ENCODE measurements at regions not wholly inside any gene's neighbourhood (a gene's known extent, or its start where the extent isn't known, plus 50 kb on each side); places are given as distances from the start of the nearest gene placed in this dataset.
A peak's percentile ranks its signal among the peaks of the same experiment; 100 is the strongest.

GRCh38 chr13:50380905-50381304 is 365.7 kb downstream of the KCNRG start:
- intact Hi-C loops (cut with micrococcal nuclease), result no loop called here
- DNase-seq, result no peak
- Mint-ChIP-seq H3K27me3 (ENCODE audit: low read depth in 2 of 2) (peaks cover 0 to 7% of the 10 kb centered on the region in 2 donors), H3K36me3 (peaks cover 28% of the 10 kb centered on the region), H3K27ac (no peak overlapping the region), H3K4me3 (no peak overlapping the region), H3K9me3 (peaks cover 0 to 9% of the 10 kb centered on the region in 2 donors), H3K4me1 (peaks cover 10 to 16% of the 10 kb centered on the region in 2 donors)
- ATAC-seq, result no peak
- peaks cover 8% of the 10 kb centered on the region for H3K4me1 ChIP-seq (ENCODE audit: control insufficient read depth, insufficient read depth, low read length)
- H3K9me3 ChIP-seq (ENCODE audit: control insufficient read depth, insufficient read depth, low read length), result peaks cover 11% of the 10 kb centered on the region
- H3K27ac ChIP-seq (ENCODE audit: low read length), result no peak overlapping the region
- no peaks in the 10 kb centered on the region for H3K36me3 ChIP-seq (ENCODE audit: control insufficient read depth, insufficient read depth, low read length)
- H3K4me3 ChIP-seq (ENCODE audit: low read length), result no peak overlapping the region
- no peak for TF ChIP-seq CTCF (IDR thresholded peaks at IDR 0.05)
- no peaks in the 10 kb centered on the region for H3K27me3 ChIP-seq (ENCODE audit: control insufficient read depth, insufficient read depth, low read length)

- H3K27ac Mint-ChIP-seq, result no peak overlapping the region
- H3K4me3 Mint-ChIP-seq, result no peak overlapping the region
- Histone ChIP-seq H3K4me1 (ENCODE audit: control insufficient read depth, insufficient read depth, low read length) (peaks cover 12% of the 10 kb centered on the region), H3K27me3 (ENCODE audit: control insufficient read depth, insufficient read depth, low read length) (no peaks in the 10 kb centered on the region), H3K4me3 (ENCODE audit: low read length) (no peak overlapping the region), H3K9me3 (ENCODE audit: control insufficient read depth, insufficient read depth, low read length) (peaks cover 11% of the 10 kb centered on the region), H3K36me3 (ENCODE audit: control insufficient read depth, insufficient read depth, low read length) (no peaks in the 10 kb centered on the region), H3K27ac (ENCODE audit: low read length) (no peak overlapping the region)
- H3K4me1 Mint-ChIP-seq, result peaks cover 19 to 20% of the 10 kb centered on the region in 2 donors
- peaks cover 0 to 7% of the 10 kb centered on the region in 2 donors for H3K27me3 Mint-ChIP-seq (ENCODE audit: low read depth in 2 of 2)
- ATAC-seq (no peak), DNase-seq (no peak)
- peaks cover 0 to 9% of the 10 kb centered on the region in 2 donors for H3K9me3 Mint-ChIP-seq
- no peak for TF ChIP-seq CTCF (IDR thresholded peaks at IDR 0.05)
- 100% methylated on average over 1 of the region's 1 CpG for WGBS (ENCODE audit: insufficient coverage)
- peaks cover 28% of the 10 kb centered on the region for H3K36me3 Mint-ChIP-seq
- intact Hi-C loops (cut with micrococcal nuclease), result no loop called here
Observed at GRCh38 chr13:50382511-50382910, 367.3 kb downstream of the KCNRG start.

GRCh38 chr13:50382951-50383350 is 367.7 kb downstream of the KCNRG start:
- no peak overlapping the region for H3K27ac Mint-ChIP-seq
- H3K4me3 Mint-ChIP-seq, result no peak overlapping the region
- no peak for DNase-seq
- intact Hi-C loops (cut with micrococcal nuclease), result no loop called here
- H3K4me1 ChIP-seq (ENCODE audit: control insufficient read depth, insufficient read depth, low read length), result peaks cover 12% of the 10 kb centered on the region
- no peak for ATAC-seq
- no peak overlapping the region for H3K4me3 ChIP-seq (ENCODE audit: low read length)
- peaks cover 11% of the 10 kb centered on the region for H3K9me3 ChIP-seq (ENCODE audit: control insufficient read depth, insufficient read depth, low read length)
- 97% methylated on average over 2 of the region's 4 CpGs for WGBS (ENCODE audit: insufficient coverage)
- H3K27me3 Mint-ChIP-seq (ENCODE audit: low read depth in 2 of 2), result peaks cover 0 to 7% of the 10 kb centered on the region in 2 donors
- H3K36me3 Mint-ChIP-seq, result peaks cover 28% of the 10 kb centered on the region
- no peaks in the 10 kb centered on the region for H3K36me3 ChIP-seq (ENCODE audit: control insufficient read depth, insufficient read depth, low read length)
- TF ChIP-seq CTCF (IDR thresholded peaks at IDR 0.05), result no peak
- peaks cover 19 to 20% of the 10 kb centered on the region in 2 donors for H3K4me1 Mint-ChIP-seq
- peaks cover 0 to 9% of the 10 kb centered on the region in 2 donors for H3K9me3 Mint-ChIP-seq
- no peak overlapping the region for H3K27ac ChIP-seq (ENCODE audit: low read length)
- no peaks in the 10 kb centered on the region for H3K27me3 ChIP-seq (ENCODE audit: control insufficient read depth, insufficient read depth, low read length)

- Mint-ChIP-seq H3K9me3 (peaks cover 0 to 9% of the 10 kb centered on the region in 2 donors), H3K4me3 (no peak overlapping the region)
- intact Hi-C loops (cut with micrococcal nuclease), result no loop called here
Observed at GRCh38 chr13:50384724-50385123, 369.5 kb downstream of the KCNRG start.

More at GRCh38 chr13:50384724-50385123, 369.5 kb downstream of the KCNRG start:
- Histone ChIP-seq H3K4me1 (ENCODE audit: control insufficient read depth, insufficient read depth, low read length) (peaks cover 12% of the 10 kb centered on the region), H3K27ac (ENCODE audit: low read length) (no peak overlapping the region), H3K4me3 (ENCODE audit: low read length) (no peak overlapping the region), H3K9me3 (ENCODE audit: control insufficient read depth, insufficient read depth, low read length) (peaks cover 11% of the 10 kb centered on the region), H3K27me3 (ENCODE audit: control insufficient read depth, insufficient read depth, low read length) (no peaks in the 10 kb centered on the region), H3K36me3 (ENCODE audit: control insufficient read depth, insufficient read depth, low read length) (no peaks in the 10 kb centered on the region)
- Mint-ChIP-seq H3K27me3 (ENCODE audit: low read depth in 2 of 2) (no peaks in the 10 kb centered on the region), H3K4me1 (peaks cover 19 to 20% of the 10 kb centered on the region in 2 donors), H3K27ac (no peak overlapping the region), H3K36me3 (peaks cover 28% of the 10 kb centered on the region)
- WGBS (ENCODE audit: insufficient coverage), result 83% methylated on average over 1 of the region's 1 CpG
- no peak for TF ChIP-seq CTCF (IDR thresholded peaks at IDR 0.05)
- peak in 1 of 3 donors; percentile 52 for ATAC-seq
- no peak for DNase-seq
